Activated CD4-positive, alpha-beta T cell treated with anti-CD3 and anti-CD28 coated beads, Interleukin-2, amount 10 ng/mL, durations not matched to agents 24 days and 14 days (primary cell): ENCODE measurements at regions not wholly inside any gene's neighbourhood (a gene's known extent, or its start where the extent isn't known, plus 50 kb on each side); places are given as distances from the start of the nearest gene placed in this dataset.
"Not testable (repeated sequence)": the region's sequence is repeated elsewhere in the genome, so short reads cannot be mapped to it uniquely, and the experiment has no call there.

ENCODE experiments used
- DNase-seq: peaks from one replicate; pipeline ENCODE4 v3.0.0; 2022
- H3K27ac Mint-ChIP-seq: one replicate; pipeline ENCODE4 v1.8.0; 2022; ENCODE audit warnings: mild to moderate bottlenecking, mixed read lengths
- H3K27me3 Mint-ChIP-seq: one replicate; pipeline ENCODE4 v1.8.0; 2022; ENCODE audit warnings: mixed read lengths
- H3K36me3 Mint-ChIP-seq: one replicate; pipeline ENCODE4 v1.8.0; 2022; ENCODE audit warnings: low read depth, mild to moderate bottlenecking, mixed read lengths
- H3K4me1 Mint-ChIP-seq: one replicate; pipeline ENCODE4 v1.8.0; 2021; ENCODE audit warnings: mixed read lengths
- H3K4me3 Mint-ChIP-seq: one replicate; pipeline ENCODE4 v1.8.0; 2022; ENCODE audit warnings: mild to moderate bottlenecking, moderate library complexity, mixed read lengths
- H3K9me3 Mint-ChIP-seq: one replicate; pipeline ENCODE4 v1.8.0; 2021; ENCODE audit warnings: mixed read lengths
- intact Hi-C: fragments of 100-400 bp; cut with micrococcal nuclease; formaldehyde crosslinking; loops from one replicate; pipeline ENCODE4 v1.15.1; 2023

DNA sequence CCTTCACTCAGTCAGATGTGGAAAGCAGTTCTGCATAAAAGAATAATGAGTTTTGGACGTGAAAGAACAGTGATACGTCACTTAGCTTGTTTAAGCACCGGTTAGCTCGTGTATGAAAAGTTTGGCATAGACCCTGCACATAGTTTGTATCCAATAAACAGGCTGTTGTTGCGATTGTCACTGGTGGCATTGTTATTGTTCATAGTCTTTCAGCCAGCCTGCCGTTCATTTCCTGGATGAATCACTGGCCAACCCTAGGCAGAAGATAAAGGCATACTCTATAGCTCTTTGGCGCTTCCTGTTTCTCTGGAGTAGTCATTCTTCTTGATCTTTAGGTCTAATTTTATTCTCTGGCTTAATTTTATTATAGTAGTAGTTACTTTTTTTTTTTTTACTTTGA lies 57.8 kb upstream of the ANKRD30A start:
- Mint-ChIP-seq H3K9me3 (peaks cover 12% of the 10 kb centered on the region), H3K4me1 (no peaks in the 10 kb centered on the region), H3K27ac (no peak overlapping the region), H3K27me3 (no peaks in the 10 kb centered on the region), H3K4me3 (no peak overlapping the region), H3K36me3 (no peaks in the 10 kb centered on the region)
- DNase-seq: no peak
- intact Hi-C loops: no loop called here

DNA sequence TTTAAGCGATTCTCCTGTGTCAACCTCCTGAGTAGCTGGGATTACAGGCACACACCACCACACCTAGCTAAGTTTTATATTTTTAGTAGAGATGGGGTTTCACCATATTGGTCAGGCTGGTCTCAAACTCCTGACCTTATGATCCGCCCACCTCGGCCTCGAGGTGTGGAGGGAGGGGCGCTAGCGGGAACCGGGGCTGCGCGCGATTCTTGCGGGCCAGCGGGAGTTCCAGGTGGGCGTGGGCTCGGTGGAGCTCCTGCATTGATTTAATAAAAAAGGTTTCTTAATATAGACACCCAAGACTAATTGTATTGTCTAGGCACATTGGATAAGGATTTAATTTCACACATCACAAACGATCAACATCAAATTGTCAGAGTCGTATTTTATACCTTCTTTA lies 63.1 kb upstream of the ANKRD30A start:
- intact Hi-C loops, H3K27ac Mint-ChIP-seq, H3K4me1 Mint-ChIP-seq, H3K9me3 Mint-ChIP-seq, H3K27me3 Mint-ChIP-seq, H3K4me3 Mint-ChIP-seq, DNase-seq, H3K36me3 Mint-ChIP-seq: not testable (repeated sequence)

DNA sequence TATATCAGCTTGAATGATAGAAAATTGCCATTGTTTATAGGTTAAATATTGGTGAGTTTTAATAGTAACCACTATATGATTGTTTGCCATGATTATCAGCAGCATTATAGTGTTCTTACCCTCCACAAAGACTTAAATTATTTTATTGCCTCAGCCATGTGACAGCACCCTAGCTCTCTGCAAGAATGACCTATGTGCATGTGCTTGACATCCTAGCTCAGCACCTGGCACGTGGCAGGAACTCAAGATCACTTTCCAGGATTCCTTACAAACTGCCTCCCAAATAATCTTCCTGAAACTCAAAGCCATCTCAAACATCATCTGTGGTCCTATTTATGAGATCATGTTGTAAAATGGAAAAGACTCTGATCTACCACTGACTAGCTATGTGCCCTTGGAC lies 68.1 kb upstream of the ANKRD30A start:
- intact Hi-C loops: no loop called here
- Mint-ChIP-seq H3K27ac (no peak overlapping the region), H3K36me3 (no peaks in the 10 kb centered on the region), H3K27me3 (no peaks in the 10 kb centered on the region), H3K9me3 (peaks cover 11% of the 10 kb centered on the region), H3K4me1 (no peaks in the 10 kb centered on the region), H3K4me3 (no peak overlapping the region)
- no peak for DNase-seq

DNA sequence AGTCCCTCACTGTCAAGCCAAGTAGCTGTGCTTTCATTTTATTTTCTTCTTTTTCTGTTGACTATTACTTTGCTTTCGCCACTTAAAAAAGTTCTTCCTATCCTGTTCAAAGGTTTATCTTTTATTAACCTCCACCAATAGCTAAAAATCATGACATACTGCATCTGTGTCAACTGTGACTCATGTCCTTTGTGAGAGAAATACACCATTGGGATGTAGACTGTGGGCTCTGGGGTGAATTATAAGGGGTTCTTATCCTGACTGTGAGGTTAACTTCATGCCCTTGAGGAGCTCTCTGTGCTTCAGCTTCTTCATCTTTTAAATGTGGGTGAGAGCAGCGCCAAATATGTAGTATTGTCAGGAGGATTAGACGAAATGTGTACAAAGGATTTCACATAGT lies 71.9 kb upstream of the ANKRD30A start:
- Mint-ChIP-seq H3K36me3 (no peaks in the 10 kb centered on the region), H3K9me3 (peaks cover 8% of the 10 kb centered on the region), H3K4me1 (no peaks in the 10 kb centered on the region), H3K27ac (no peak overlapping the region), H3K27me3 (no peaks in the 10 kb centered on the region), H3K4me3 (no peak overlapping the region)
- intact Hi-C loops: no loop called here
- no peak for DNase-seq

DNA sequence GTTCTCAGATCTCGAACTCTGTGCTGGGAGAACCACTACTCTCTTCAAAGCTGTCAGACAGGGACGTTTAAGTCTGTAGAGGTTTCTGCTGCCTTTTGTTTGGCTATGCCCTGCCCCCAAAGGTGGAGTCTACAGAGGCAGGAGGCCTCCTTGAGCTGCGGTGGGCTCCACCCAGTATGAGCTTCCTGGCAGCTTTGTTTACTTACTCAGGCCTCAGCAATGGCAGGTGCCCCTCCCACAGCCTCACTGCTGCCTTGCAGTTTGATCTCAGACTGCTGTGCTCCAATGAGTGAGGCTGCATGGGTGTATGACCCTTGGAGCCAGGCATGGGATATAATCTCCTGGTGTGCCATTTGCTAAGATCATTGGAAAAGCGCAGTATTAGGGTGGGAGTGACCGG lies 75.4 kb upstream of the ANKRD30A start:
- H3K36me3 Mint-ChIP-seq, intact Hi-C loops, H3K4me3 Mint-ChIP-seq, H3K27me3 Mint-ChIP-seq, DNase-seq, H3K27ac Mint-ChIP-seq, H3K4me1 Mint-ChIP-seq, H3K9me3 Mint-ChIP-seq: not testable (repeated sequence)

DNA sequence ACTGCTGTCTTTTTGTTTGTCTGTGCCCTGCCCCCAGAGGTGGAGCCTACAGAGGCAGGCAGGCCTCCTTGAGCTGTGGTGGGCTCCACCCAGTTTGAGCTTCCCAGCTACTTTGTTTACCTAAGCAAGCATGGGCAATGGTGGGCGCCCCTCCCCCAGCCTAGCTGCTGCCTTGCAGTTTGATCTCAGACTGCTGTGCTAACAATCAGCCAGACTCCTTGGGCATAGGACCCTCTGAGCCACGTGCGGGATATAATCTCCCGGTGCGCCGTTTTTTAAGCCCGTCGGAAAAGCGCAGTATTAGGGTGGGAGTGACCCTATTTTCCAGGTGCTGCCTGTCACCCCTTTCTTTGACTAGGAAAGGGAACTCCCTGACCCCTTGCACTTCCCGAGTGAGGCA lies 81.1 kb upstream of the ANKRD30A start:
- H3K27me3 Mint-ChIP-seq, H3K9me3 Mint-ChIP-seq, intact Hi-C loops, H3K4me1 Mint-ChIP-seq, H3K4me3 Mint-ChIP-seq, H3K36me3 Mint-ChIP-seq, DNase-seq, H3K27ac Mint-ChIP-seq: not testable (repeated sequence)

DNA sequence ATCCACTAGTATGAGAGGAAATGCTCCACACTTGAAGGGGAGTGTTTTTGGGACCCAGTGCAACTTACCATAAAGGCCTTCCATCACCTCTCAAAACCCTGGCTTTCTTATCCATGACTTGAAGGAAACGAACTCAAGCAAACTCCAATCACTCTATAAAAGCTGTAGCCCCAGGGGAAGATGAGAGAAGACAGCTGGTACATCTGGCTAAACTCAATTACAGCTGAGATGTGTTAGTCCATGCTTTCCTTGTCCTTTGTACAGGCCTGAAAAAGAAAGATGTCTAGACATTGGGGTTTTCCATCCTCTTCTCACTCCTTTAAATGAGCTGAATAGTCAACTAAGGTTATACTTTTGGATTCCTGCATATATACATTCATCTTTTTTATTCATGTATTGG lies 89.5 kb upstream of the ANKRD30A start:
- Mint-ChIP-seq H3K9me3 (peaks cover 5% of the 10 kb centered on the region), H3K27ac (no peak overlapping the region), H3K4me1 (no peaks in the 10 kb centered on the region), H3K27me3 (no peaks in the 10 kb centered on the region), H3K36me3 (no peaks in the 10 kb centered on the region), H3K4me3 (no peak overlapping the region)
- intact Hi-C loops: no loop called here
- DNase-seq: no peak

DNA sequence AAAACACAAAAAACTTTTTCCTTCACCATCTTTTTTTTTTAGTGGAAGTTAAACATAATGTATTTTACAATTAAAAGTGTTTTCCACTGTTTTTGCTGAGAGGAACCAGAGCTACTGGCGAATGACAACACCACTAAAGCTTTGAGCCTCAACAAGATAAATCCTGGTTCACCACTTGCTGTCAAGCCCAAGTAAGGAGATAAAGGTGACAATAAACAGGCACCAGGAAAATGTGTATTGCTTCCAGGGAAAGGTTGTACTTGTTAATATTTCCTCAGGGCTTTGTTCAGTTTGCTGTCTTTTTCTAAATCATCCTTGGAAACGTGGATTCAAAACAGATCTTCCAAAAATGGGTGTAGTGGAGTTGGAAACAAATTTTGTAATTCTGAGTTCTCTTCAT lies 109.9 kb upstream of the ANKRD30A start:
- Mint-ChIP-seq H3K4me3 (no peak overlapping the region), H3K9me3 (peaks cover 15% of the 10 kb centered on the region), H3K27ac (no peak overlapping the region), H3K27me3 (no peaks in the 10 kb centered on the region), H3K36me3 (no peaks in the 10 kb centered on the region), H3K4me1 (no peaks in the 10 kb centered on the region)
- intact Hi-C loops: no loop called here
- no peak for DNase-seq

DNA sequence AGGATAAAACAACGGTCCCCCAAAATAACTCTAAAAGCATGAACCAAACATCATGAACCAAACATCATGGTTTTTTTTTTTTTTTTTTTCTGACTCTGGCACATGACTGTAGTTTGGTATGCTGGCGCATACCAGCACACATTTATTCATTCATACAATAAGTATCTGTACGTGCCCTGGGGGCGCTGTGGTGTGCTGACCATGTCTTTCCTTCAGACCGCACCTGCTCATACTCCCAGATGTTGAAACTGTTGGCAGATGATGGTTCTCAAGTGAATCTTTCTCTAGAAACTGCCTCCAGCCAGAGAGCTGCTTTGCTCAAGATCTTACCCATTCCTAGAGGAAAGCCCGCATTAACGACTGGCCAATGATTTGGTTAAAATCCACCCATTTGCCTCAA lies 114.7 kb upstream of the ANKRD30A start:
- no peak overlapping the region for H3K4me3 Mint-ChIP-seq
- peaks cover 16% of the 10 kb centered on the region for H3K9me3 Mint-ChIP-seq
- intact Hi-C loops: no loop called here
- no peak for DNase-seq
- H3K27ac Mint-ChIP-seq: no peak overlapping the region
- no peaks in the 10 kb centered on the region for H3K4me1 Mint-ChIP-seq
- H3K27me3 Mint-ChIP-seq: no peaks in the 10 kb centered on the region
- no peaks in the 10 kb centered on the region for H3K36me3 Mint-ChIP-seq

DNA sequence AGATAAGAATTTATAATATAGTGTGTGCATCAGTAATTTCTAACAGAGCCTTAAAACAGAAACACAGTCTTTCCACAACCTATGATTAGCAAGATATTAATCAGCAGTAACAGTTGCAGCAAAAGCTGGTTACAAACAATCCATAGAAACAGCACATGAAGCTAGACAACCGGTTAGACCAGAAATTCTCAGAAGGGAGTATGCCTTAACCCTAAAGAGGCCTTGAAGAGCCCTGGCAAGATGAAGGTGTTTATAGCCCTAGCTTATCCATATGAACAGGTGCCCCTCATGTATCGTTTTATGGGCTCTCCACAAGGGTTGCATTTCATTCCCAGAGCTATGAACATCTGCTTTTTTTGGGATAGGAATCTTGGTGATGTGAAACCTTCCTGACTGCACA lies 117.1 kb upstream of the ANKRD30A start:
- H3K9me3 Mint-ChIP-seq: peaks cover 16% of the 10 kb centered on the region
- H3K27me3 Mint-ChIP-seq, DNase-seq, intact Hi-C loops, H3K36me3 Mint-ChIP-seq, H3K27ac Mint-ChIP-seq, H3K4me3 Mint-ChIP-seq, H3K4me1 Mint-ChIP-seq: not testable (repeated sequence)

DNA sequence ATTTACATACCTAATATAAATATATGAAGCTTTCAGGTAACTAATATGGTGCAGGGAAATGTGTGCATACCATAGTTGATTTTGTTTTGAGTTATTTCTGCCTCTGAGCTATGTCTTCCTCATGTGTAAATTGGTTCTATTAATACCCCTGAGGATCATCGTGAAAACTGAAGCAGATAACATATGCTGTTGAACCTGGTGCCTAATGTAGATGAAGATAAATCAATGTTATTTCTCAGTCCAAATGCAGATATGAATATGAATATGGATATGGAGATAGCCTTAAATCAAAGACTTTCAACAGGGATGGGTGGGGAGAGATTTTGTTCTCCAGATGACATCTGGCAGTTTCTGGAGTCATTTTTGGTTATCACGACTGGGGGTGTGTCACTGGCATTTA lies 122.3 kb upstream of the ANKRD30A start:
- H3K4me1 Mint-ChIP-seq: no peaks in the 10 kb centered on the region
- intact Hi-C loops: no loop called here
- no peaks in the 10 kb centered on the region for H3K27me3 Mint-ChIP-seq
- H3K4me3 Mint-ChIP-seq: no peak overlapping the region
- DNase-seq: no peak
- peaks cover 4% of the 10 kb centered on the region for H3K9me3 Mint-ChIP-seq
- no peaks in the 10 kb centered on the region for H3K36me3 Mint-ChIP-seq
- no peak overlapping the region for H3K27ac Mint-ChIP-seq

DNA sequence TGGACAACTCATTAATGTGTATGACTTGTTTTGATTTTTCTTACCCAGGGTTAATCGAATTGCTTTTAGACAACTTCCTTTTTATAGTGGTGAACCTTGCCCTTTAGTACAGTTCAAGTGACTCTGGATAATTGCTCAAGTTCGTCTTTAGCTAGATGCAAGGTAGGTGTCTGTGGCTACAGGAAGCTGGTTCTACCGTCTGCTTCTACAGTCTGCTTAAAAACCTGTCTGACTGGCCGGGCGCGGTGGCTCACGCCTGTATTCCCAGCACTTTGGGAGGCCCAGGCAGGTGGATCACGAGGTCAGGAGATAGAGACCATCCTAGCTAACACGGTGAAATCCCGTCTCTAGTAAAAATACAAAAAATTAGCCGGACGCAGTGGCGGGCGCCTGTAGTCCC lies 129.6 kb upstream of the ANKRD30A start:
- H3K27ac Mint-ChIP-seq, H3K36me3 Mint-ChIP-seq: not testable (repeated sequence)

DNA sequence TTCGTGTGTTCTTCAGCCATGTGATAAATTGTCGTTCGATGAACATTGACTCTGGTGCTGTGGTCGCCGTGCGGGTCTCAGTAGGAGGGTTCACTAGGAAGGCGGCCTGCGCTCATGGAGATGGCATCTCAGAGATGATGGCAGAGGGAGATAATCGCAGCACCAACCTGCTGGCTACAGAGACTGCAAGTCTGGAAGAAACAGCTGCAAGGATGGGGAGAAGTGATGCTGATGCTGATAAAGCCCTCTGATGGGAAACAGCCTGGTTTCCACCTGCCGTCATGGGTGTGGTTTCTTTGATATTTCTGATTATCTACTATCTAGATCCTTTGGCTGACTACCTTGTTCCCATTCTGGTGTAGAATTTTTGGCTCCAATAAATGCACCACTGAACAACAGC lies 130.5 kb upstream of the ANKRD30A start:
- no peak for DNase-seq
- Mint-ChIP-seq H3K4me3 (no peak overlapping the region), H3K9me3 (peaks cover 14% of the 10 kb centered on the region), H3K36me3 (no peaks in the 10 kb centered on the region), H3K4me1 (no peaks in the 10 kb centered on the region), H3K27ac (no peak overlapping the region), H3K27me3 (no peaks in the 10 kb centered on the region)
- intact Hi-C loops: no loop called here

More for the DNA sequence above, 129.6 kb upstream of the ANKRD30A start:
- H3K4me1 Mint-ChIP-seq, intact Hi-C loops, H3K27me3 Mint-ChIP-seq, H3K4me3 Mint-ChIP-seq, DNase-seq: not testable (repeated sequence)
- peaks cover 14% of the 10 kb centered on the region for H3K9me3 Mint-ChIP-seq

DNA sequence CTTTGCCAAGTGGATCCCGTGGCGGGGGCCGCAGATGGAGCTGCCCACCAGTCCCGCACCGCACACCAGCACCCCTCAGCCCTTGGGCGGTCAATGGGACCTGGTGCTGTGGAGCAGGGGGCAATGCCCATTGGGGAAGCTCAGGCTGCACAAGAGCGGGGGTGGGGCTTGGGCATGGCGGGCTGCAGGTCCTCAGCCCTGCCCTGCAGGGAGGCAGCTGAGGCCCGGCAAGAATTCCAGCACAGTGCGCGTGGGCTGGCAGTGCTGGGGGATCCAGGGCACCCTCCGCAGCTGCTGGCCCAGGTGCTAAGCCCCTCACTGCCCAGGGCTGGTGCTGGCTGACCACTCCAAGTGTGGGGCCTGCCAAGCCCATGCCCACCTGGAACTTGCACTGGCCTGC lies 136.2 kb upstream of the ANKRD30A start:
- no peaks in the 10 kb centered on the region for H3K4me1 Mint-ChIP-seq
- H3K27ac Mint-ChIP-seq: no peak overlapping the region
- H3K4me3 Mint-ChIP-seq: no peak overlapping the region
- intact Hi-C loops: no loop called here
- H3K36me3 Mint-ChIP-seq: no peaks in the 10 kb centered on the region
- no peak for DNase-seq
- H3K9me3 Mint-ChIP-seq: peaks cover 12% of the 10 kb centered on the region
- no peaks in the 10 kb centered on the region for H3K27me3 Mint-ChIP-seq

DNA sequence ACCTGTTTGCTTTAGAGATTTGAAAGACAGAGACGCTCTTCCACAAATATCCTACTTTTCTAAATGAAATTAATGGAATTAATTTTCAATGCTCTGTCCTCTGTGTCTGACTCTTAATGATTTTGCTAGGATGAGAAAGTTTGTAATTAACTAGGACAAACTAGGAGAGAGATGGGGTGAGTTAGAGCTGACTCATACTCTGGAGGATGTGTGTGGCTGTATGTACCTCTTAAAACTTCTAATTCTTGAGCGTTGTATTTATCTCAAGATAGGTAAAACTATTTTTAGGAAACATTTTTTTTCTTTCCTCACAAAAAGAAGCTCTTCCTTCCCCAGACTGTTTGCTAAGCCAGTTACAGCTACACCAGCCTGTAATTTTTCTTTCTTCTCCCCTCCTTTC lies 178.8 kb upstream of the ANKRD30A start:
- Mint-ChIP-seq H3K4me3 (no peak overlapping the region), H3K27ac (no peak overlapping the region), H3K4me1 (no peaks in the 10 kb centered on the region), H3K27me3 (no peaks in the 10 kb centered on the region), H3K36me3 (no peaks in the 10 kb centered on the region), H3K9me3 (peaks cover 6% of the 10 kb centered on the region)
- intact Hi-C loops: no loop called here
- DNase-seq: no peak

DNA sequence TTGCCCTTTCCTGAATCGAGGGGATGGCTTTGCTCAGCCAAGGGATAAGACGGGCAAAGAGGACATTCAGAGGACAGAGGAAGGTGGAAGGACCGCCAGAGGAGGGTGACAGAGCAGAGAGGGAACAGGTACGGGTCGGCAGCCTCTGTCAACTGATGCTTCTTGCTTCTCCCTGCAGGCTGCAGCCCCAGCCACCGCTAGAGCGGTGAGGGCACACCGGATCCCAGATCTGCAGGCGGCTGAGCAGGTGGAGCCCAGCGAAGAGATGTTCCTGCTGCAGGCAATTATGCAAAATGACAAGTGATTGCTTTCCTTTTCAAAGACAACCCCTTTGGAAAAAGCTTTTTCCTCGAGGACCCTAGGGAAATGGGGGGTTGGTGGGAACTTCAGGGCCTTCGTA lies 181.9 kb upstream of the ANKRD30A start:
- intact Hi-C loops: no loop called here
- no peak for DNase-seq
- Mint-ChIP-seq H3K27ac (no peak overlapping the region), H3K4me1 (no peaks in the 10 kb centered on the region), H3K4me3 (no peak overlapping the region), H3K27me3 (no peaks in the 10 kb centered on the region), H3K9me3 (peaks cover 6% of the 10 kb centered on the region), H3K36me3 (no peaks in the 10 kb centered on the region)
